ENCODE measurements at regions not wholly inside any gene's neighbourhood (a gene's known extent, or its start where the extent isn't known, plus 50 kb on each side); places are given as distances from the start of the nearest gene placed in this dataset.

DNA sequence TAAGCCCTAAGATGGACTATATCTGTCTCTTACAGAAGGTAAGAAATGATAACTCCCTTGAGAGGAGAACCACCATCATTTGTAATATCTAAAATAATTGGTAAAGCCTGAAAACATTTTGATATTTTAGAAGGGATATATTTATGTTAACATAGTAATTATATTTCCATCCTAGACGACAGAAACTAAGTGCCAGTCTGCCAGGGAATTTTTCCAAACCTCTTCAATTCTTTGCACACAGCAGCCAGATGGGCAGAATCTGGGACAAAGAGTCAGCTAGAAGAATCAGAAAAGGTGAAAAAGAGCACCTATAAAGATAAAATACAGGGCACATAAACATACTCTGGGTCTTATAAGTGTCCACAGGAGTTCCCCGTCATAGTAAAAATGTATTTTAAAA, 70.0 kb upstream of the CBLB start:
- H3K27ac ChIP-seq: no peak overlapping the region
- no peaks in the 10 kb centered on the region for H3K9me3 ChIP-seq
- H3K27me3 ChIP-seq: no peaks in the 10 kb centered on the region
- H3K4me3 ChIP-seq: no peak overlapping the region
- DNase-seq: no peak
- peaks cover 0 to 3% (median 1%) of the 10 kb centered on the region in 4 donors for H3K4me1 ChIP-seq
- TF ChIP-seq CTCF (IDR thresholded peaks at IDR 0.05) (no peak), POLR2A (IDR thresholded peaks at IDR 0.05) (no peak)
- no peaks in the 10 kb centered on the region for H3K36me3 ChIP-seq

GRCh38 chr3:105944276-105944675, 75.5 kb upstream of the CBLB start:
- Histone ChIP-seq H3K9me3 (no peaks in the 10 kb centered on the region), H3K27ac (no peak overlapping the region), H3K36me3 (no peaks in the 10 kb centered on the region), H3K4me3 (no peak overlapping the region), H3K27me3 (no peaks in the 10 kb centered on the region), H3K4me1 (no peaks in the 10 kb centered on the region)
- no peak for DNase-seq
- TF ChIP-seq POLR2A (IDR thresholded peaks at IDR 0.05): no peak
- no peak for TF ChIP-seq CTCF (IDR thresholded peaks at IDR 0.05)

GRCh38 chr3:105944721-105945120, 75.9 kb upstream of the CBLB start:
- Histone ChIP-seq H3K9me3 (no peaks in the 10 kb centered on the region), H3K27ac (no peak overlapping the region), H3K36me3 (no peaks in the 10 kb centered on the region), H3K4me3 (no peak overlapping the region), H3K27me3 (no peaks in the 10 kb centered on the region), H3K4me1 (no peaks in the 10 kb centered on the region)
- TF ChIP-seq CTCF (IDR thresholded peaks at IDR 0.05): no peak
- TF ChIP-seq POLR2A (IDR thresholded peaks at IDR 0.05): no peak
- no peak for DNase-seq

- no peaks in the 10 kb centered on the region for H3K9me3 ChIP-seq
- no peak overlapping the region for H3K27ac ChIP-seq
- TF ChIP-seq POLR2A (IDR thresholded peaks at IDR 0.05) (no peak), CTCF (IDR thresholded peaks at IDR 0.05) (no peak)
- H3K4me1 ChIP-seq: no peaks in the 10 kb centered on the region
- H3K27me3 ChIP-seq: no peaks in the 10 kb centered on the region
- H3K36me3 ChIP-seq: no peaks in the 10 kb centered on the region
- no peak for DNase-seq
- H3K4me3 ChIP-seq: no peak overlapping the region
These were observed 79.3 kb upstream of the CBLB start for GRCh38 chr3:105948101-105948500.

GRCh38 chr3:105950881-105951600, 82.2 kb upstream of the CBLB start:
- Histone ChIP-seq H3K4me1 (no peaks in the 10 kb centered on the region), H3K27me3 (no peaks in the 10 kb centered on the region), H3K4me3 (no peak overlapping the region), H3K27ac (no peak overlapping the region), H3K36me3 (no peaks in the 10 kb centered on the region), H3K9me3 (no peaks in the 10 kb centered on the region)
- no peak for TF ChIP-seq POLR2A (IDR thresholded peaks at IDR 0.05)
- no peak for DNase-seq

- no peak overlapping the region for H3K27ac ChIP-seq
- no peak overlapping the region for H3K4me3 ChIP-seq
- no peaks in the 10 kb centered on the region for H3K4me1 ChIP-seq
- no peaks in the 10 kb centered on the region for H3K9me3 ChIP-seq
- H3K27me3 ChIP-seq: no peaks in the 10 kb centered on the region
- H3K36me3 ChIP-seq: no peaks in the 10 kb centered on the region
- TF ChIP-seq POLR2A (IDR thresholded peaks at IDR 0.05) (no peak), CTCF (IDR thresholded peaks at IDR 0.05) (no peak)
- no peak for DNase-seq
These were observed 85.0 kb upstream of the CBLB start for GRCh38 chr3:105953831-105954230.

Measured in Peyer's patch (tissue), 4 donors.